ENCODE measurements at regions not wholly inside any gene's neighbourhood (a gene's known extent, or its start where the extent isn't known, plus 50 kb on each side); places are given as distances from the start of the nearest gene placed in this dataset.
"Not testable (repeated sequence)": the region's sequence is repeated elsewhere in the genome, so short reads cannot be mapped to it uniquely, and the experiment has no call there.

DNA sequence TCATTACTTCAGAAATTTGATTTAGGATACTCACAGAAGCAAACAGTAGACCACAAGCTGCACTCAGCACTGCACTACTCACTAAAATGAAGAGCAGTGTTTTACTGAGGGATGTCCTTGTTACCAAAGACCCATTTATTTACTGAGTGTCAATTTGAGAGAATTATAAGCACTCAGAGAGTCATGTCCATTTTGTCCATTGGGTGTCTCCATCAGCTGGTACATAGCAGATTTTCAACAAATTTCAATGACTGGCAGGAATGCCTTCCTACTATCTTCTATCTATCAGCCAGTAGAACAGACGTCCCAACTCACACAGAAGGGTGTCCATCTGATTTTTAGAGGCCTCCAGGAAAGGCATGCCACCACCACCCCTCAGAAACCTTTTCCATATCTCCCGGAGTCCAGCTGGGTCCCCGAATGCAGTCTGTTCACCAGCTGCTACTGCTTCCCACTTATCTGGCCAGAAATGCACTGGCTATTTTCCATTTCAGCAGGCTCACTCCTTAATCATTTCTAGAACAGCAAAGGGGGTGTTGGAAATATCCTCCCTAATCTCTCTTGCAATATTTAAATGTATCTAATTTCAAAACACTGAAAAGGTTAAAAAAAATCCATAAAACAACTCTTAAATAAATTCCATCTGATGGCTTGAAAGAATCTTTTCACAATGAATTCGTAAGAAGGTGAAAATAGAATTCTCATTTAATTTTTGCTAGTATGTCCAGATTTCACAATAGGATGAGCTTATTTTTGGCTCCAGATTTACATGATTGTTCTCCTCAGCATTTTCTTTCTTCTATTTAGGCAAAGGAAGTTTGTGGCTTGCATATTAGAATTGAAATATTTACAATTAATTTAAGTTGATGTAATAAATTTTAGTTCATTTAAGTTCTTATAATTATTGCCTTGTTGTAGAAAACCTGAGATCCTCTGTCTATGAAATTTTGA lies 1164.0 kb upstream of the CELF2 start:
- DNase-seq (ENCODE audit: low read depth), result no peak

GRCh38 chr10:9855451-9855850 lies 1162.2 kb upstream of the CELF2 start:
- not testable (repeated sequence) for DNase-seq (ENCODE audit: low read depth)

DNA sequence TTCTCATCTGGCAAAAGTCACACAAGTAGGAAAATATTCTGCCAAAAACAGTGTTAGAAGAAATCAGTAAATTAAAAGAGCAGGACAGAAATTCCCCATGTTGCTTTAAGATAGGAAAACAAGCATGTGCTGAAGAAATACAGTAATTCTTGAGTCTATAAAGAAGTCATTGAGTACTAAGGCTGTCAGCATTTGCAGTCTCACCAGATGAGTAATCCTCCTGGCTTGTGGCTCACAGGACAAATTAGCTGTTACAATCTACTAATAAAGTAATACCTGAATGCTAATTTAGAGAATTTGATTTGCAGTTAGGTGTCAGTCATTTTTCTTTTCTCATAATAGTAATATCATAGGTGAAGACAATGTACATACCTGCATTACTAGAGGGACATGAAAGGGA lies 1158.9 kb upstream of the CELF2 start:
- DNase-seq (ENCODE audit: low read depth), result no peak

- no peak for DNase-seq (ENCODE audit: low read depth)
Measured at GRCh38 chr10:9860045-9860444, 1157.6 kb upstream of the CELF2 start.

DNA sequence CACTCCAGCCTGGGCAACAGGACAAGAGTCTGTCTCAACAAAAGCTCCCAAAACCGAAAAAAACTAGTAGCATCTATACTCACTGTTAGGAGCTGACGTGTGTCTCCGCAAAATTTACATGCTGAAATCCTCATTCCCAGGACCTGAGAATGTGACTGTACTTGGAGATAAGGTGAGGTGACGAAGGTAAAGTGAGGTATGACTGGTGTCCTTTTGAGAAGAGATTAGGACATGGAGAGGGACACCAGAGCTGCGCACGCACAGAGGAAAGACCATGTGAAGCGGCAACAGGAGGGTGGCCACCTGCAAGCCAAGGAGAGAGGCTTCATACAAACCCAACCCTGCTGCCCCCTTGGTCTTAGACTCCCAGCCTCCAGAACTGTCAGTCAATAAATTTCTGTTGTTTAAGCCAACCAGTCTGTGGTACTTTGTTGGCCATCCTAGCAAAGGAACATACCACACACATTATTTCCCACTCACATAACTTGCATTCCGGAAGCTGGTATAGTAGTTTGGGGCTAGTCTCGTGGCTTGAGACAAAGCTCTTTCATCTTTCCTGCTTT lies 1154.0 kb upstream of the CELF2 start:
- DNase-seq (ENCODE audit: low read depth), result no peak

GRCh38 chr10:9868499-9868898 lies 1149.2 kb upstream of the CELF2 start:
- no peak for DNase-seq (ENCODE audit: low read depth)

- DNase-seq (ENCODE audit: low read depth), result no peak
Measured at GRCh38 chr10:9869205-9869604, 1148.5 kb upstream of the CELF2 start.

DNA sequence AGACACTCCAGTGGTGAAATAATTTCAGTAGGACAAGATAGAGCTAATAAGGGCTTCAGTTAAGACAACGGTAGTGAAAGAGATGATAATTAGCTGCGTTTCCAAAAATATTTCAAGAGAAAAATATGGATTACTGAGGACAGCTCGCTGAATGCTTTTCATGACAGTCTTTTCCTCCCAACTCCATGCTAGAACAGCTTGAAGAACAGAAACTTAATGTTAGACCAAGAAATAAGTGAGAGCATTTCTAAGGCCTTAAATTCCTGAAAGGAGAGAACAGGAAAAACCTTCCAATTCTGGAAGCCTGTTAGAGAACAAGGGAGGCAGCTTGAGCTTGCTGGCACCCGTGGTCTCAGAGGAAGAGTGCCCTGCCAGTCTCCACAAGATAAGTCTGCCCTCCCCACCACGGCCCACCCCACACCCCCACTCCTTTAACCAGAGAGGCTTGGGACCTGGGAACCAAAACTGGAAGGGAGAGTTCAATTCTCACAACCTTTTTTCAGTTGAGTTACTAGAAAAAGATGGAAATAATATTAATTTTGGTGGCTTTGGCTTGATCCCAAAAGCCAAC lies 1148.0 kb upstream of the CELF2 start:
- no peak for DNase-seq (ENCODE audit: low read depth)

DNA sequence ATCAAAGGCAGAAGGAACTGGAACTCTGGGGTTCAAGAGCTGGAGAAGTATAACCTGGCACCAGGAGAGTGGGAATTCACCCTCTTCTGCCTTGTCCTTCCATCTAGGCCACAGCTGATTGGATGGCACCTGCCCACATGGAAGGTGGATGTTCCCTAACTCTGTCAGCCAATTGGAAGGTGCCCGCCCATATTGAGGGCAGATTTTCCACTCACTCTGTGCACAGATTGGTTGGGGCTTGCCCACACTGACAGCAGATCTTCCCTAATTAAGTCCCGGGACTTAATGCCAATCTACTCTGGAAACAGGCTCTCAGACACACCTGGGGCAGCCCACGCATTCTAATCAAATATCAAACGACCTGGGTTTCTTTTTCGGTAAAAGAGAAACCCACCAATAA lies 1142.3 kb upstream of the CELF2 start:
- no peak for DNase-seq (ENCODE audit: low read depth)

GRCh38 chr10:9877978-9878377 lies 1139.7 kb upstream of the CELF2 start:
- no peak for DNase-seq (ENCODE audit: low read depth)

- no peak for DNase-seq (ENCODE audit: low read depth)
Measured at GRCh38 chr10:9878383-9878782, 1139.3 kb upstream of the CELF2 start.

DNA sequence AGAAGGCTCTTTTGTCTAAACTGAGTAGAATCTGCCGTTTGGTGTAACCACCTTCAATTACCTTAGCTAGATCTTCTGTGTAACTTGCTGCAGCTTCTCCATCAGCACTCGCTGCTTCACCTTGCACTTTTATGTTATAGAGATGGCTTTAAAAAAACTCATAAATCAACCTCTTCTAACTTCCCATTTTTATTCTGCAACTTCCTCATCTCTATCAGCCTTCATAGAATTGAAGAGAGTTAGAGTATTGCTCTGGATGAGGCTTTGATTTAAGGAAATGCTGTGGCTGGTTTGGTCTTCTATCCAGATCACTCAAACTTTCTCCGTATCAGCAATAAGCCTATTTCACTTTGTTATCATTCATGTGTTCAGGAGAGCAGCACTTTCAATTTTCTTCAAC lies 1131.9 kb upstream of the CELF2 start:
- no peak for DNase-seq (ENCODE audit: low read depth)

GRCh38 chr10:9886772-9887171 lies 1130.9 kb upstream of the CELF2 start:
- DNase-seq (ENCODE audit: low read depth), result no peak

GRCh38 chr10:9895453-9895852 lies 1122.2 kb upstream of the CELF2 start:
- DNase-seq (ENCODE audit: low read depth), result no peak

DNA sequence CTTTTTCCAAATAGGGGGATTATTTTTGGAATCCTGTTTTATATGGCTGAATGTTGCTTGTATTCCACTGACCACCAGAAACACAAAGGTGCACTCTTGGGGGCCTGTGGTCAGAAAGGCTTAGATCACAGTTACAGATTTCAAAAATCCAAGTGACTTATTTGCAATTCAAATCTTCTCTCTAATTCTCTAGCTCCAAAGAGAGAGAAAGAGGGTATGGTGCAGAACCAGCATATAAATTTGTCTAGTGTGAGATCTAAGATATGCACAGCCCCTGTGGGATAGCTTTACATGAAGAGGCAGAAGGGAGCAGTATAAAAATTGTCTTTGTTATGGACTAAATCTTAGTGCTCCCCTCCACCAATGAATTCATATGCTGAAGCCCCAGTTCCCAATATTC lies 1121.7 kb upstream of the CELF2 start:
- no peak for DNase-seq (ENCODE audit: low read depth)

GRCh38 chr10:9898633-9899395 lies 1118.9 kb upstream of the CELF2 start:
- DNase-seq (ENCODE audit: low read depth), result no peak

GRCh38 chr10:9900751-9901150 lies 1116.9 kb upstream of the CELF2 start:
- no peak for DNase-seq (ENCODE audit: low read depth)

- no peak for DNase-seq (ENCODE audit: low read depth)
Measured at GRCh38 chr10:9901971-9902370, 1115.7 kb upstream of the CELF2 start.

GRCh38 chr10:9910446-9910845 lies 1107.2 kb upstream of the CELF2 start:
- DNase-seq (ENCODE audit: low read depth), result no peak

GRCh38 chr10:9911488-9911887 lies 1106.2 kb upstream of the CELF2 start:
- DNase-seq (ENCODE audit: low read depth), result no peak

GRCh38 chr10:9913876-9914514 lies 1103.7 kb upstream of the CELF2 start:
- no peak for DNase-seq (ENCODE audit: low read depth)

DNA sequence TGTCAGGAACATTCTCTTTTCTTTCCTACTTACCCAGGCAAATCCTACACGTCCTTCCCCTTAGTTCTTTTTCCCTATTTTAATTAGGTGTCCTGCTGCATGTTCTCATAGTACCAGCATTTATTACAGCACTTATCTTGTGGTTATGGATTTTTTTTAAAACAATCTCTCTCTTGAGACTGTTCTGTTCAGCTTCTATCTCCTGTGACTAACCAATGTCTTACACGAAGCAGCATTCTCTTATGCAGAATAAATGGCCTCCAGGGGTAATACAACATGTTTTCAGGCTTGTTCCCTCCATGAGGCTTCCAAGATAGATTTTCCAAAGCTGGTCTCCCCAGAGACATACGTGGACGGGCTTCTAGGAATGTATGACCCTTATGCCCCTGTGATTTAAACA lies 1096.1 kb upstream of the CELF2 start:
- no peak for DNase-seq (ENCODE audit: low read depth)

Measured in activated T-cell treated with anti-CD3 and anti-CD28 coated beads for 48 hours (primary cell).